ENCODE measurements at regions not wholly inside any gene's neighbourhood (a gene's known extent, or its start where the extent isn't known, plus 50 kb on each side); places are given as distances from the start of the nearest gene placed in this dataset.

- no peak for DNase-seq
These were observed 352.6 kb downstream of the GPR37 start for GRCh38 chr7:124413029-124413428.

- no peak for DNase-seq
These were observed 353.1 kb downstream of the GPR37 start for GRCh38 chr7:124412531-124412930.

GRCh38 chr7:124411796-124412195, 353.8 kb downstream of the GPR37 start:
- no peak for DNase-seq

- DNase-seq: no peak
These were observed 362.0 kb downstream of the GPR37 start for GRCh38 chr7:124403587-124403986.

GRCh38 chr7:124403112-124403511, 362.5 kb downstream of the GPR37 start:
- DNase-seq: no peak

DNA sequence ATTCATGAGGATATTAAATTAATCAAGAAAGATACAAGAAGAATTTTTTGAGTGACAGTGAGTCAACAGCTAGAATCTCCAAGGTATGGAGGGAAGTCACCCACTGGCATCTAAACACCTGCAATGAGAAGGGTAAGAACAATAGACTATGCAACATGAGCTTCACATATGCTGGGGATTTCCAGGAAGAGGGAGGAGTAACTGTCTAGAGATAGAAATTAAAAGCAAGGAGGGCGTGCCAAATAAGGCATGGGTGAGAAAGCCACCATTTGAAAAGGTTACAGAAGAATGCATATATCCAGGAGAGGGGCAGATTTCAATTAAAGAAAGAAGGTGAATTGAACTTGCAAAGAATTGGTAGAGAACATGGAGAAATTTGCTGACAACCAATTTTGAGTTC, 365.7 kb downstream of the GPR37 start:
- no peak for DNase-seq

GRCh38 chr7:124398937-124399552, 366.2 kb upstream of the TMEM229A start:
- no peak for DNase-seq

- no peak for DNase-seq
These were observed 364.3 kb upstream of the TMEM229A start for GRCh38 chr7:124397134-124397533.

DNA sequence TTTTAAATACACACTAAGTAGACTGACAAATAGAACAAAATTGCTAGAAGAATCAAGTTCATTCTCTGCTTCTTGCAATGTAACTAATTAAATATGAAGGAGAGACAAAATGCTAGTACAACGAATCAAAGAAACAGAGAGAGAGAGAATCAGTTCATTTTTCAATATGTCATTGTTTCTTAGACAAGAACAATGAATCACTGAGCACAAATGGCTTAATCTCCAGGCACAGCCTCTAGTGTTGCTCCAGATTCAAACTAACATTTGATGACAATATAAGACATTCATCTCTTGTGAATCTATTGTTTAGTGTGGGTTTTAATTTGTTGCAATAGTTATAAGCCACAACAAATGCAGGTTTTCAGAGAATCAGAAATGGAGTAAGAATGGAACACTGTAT, 357.4 kb upstream of the TMEM229A start:
- no peak for DNase-seq

- no peak for DNase-seq
These were observed 355.9 kb upstream of the TMEM229A start for GRCh38 chr7:124388751-124389150.

DNA sequence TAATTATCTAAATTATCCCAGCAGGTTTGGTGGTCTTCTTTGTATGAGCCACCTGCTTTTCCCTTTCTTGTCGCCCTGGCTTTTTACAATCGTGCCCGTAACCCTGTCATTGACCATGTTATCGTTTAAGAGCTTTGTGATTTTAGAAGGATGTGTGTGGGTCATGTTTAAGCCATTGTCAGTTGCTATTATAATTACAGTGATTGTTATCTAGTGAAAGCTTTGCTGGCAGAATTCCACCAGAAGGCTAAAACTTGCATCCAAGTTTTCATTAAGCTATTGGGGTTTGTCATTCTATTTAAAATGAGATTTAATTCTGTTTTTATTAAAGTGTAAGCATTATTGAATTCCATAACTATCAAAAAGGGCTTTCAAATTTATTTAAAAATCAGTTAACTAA, 354.2 kb upstream of the TMEM229A start:
- DNase-seq: no peak

DNA sequence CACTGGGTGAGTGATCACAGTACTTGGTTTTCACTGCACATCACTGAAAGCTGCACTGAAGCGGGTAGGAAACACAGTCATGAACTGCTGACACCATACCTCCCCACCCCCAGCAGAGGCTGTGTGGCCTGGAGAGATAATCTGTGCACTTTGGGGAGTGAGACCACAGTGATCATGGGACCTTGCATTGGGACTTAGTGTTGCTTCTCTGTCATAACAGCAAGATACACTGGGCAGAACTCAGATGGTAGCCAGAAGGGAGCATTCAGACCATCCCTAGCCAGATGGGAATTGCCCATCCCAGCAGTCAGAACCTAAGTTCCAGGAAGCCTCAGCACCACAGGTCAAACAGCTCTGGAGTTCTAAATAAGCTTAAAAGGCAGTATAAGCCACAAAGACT, 346.4 kb upstream of the TMEM229A start:
- peak in 1 of 5 experiments; percentile 18 for DNase-seq

- DNase-seq: peak in 1 of 5 experiments; percentile 1
These were observed 343.2 kb upstream of the TMEM229A start for GRCh38 chr7:124376111-124376510.

DNA sequence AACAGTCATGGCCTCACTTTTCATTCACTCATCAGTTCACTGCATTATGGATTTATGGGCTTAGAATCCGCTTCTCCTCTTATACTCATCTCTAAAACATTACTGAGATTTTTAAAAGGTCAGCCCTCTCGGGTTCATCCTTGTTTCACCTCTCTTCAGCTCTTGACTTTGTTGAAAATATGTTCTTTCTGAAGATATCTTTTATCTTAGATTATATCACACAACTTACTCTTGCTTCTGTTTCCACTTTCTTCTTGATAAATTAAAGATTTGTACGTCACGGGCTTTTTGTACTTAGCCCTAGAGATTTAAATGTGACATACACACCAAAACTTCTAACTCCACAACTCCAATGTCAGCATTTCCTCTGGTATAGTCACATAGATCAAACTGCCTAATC, 342.5 kb upstream of the TMEM229A start:
- DNase-seq: peak in 1 of 5 experiments; percentile 3

DNA sequence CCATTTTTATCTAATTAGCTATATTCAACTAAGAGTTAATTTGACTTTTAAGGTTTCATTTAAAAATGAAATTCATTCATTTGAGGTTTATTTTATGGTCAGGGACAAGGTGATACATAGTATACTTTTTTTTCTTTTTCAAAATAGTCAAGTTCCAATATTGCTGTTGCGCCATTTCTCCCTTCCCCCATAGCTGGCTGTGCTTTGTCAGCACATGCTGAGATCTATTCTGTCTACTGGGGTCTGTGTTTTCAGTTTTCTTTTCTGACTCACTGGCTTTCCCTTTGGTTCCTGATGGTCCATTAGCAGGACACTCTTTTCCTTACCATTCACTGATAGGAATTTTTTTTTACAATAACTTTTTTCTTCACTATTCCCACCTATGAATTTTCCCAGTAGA, 336.4 kb upstream of the TMEM229A start:
- no peak for DNase-seq

DNA sequence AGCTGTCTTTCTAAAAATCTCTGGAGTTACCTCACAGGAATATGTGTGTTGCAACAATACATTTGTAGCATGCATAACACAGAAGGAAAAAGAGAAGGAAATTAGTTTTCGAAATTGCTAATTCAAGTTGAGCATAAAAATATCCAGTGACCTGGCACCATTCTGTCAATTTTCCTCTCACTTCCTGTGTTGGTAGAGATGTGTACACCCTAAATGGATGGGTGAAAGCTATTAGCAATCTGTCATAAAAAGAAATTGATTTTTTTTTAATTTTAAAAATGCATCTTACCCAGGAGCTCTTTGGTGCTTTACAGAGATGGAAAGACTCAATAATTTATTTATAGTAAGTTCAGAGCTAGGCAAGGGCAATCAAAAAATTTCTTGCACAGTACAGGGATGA, 333.3 kb upstream of the TMEM229A start:
- no peak for DNase-seq

GRCh38 chr7:124364283-124364682, 331.4 kb upstream of the TMEM229A start:
- DNase-seq: no peak

DNA sequence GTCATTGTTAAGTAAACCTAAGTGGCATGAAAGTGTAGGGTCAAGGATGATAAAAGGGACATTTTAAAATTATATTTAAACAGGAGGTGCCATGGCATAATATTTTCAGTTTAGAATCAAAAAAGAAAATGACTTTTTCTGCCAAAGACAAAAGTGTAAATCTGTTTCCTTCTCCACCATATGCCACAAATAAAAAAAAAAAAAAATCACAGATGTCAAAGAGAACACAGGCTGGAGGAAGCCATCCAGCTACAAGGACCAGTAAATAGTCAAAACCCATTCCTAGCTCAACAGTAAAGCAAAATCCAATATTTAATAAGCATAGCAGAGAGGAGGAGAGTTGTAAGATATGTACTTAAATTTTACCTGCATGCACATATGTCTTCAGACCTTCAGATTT, 321.3 kb upstream of the TMEM229A start:
- no peak for DNase-seq

DNA sequence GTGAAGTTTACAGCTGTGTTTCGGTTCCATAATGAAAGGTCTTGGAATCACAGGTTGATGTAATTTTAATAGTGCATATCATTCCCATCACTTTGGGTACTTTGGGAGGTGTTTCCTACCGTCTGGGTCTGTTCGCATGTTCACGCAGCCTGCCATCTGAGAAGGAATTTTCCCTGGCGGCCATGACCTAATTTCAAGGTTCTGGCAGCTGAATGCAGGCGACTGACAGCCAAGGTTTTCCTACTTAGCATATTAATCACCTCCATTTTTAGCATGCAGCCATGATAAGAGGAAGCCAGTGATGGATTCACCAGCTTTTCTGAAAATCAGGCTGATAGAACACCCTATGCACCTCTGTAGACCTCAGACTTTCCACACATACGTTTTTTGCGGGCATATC, 319.1 kb upstream of the TMEM229A start:
- no peak for DNase-seq

GRCh38 chr7:124349443-124349842, 316.6 kb upstream of the TMEM229A start:
- DNase-seq: no peak

GRCh38 chr7:124338861-124339260, 306.0 kb upstream of the TMEM229A start:
- no peak for DNase-seq

DNA sequence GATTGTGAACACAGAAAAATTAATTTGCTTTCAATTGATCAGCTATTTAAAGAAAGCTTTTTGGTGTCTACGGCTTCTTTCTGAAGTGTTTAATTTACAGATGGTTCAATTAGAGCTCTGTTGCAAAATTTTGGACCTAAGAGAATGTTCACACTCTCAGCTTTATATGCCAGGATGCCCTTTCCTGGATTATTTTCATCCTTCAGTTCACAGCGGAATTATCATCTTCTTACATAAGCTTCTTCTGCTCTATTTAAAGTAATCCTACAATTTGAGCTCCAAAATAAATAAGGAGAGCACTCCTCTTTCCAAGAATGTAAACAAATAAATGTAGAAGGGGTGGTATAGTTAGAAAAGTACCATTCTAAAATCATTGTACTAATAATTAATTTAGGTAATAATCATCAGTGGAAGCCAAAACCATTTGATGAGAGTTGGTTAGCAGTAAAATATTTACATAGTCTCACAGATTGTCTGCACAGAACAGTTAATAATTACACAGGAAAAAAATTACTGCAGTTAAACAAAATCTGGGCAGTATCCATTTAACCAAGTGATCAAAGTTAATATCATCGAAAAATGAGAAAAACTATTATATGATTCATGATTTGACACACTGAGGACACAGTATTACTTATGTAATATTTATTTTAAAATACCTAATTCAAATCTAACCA, 298.0 kb upstream of the TMEM229A start:
- DNase-seq: no peak

DNA sequence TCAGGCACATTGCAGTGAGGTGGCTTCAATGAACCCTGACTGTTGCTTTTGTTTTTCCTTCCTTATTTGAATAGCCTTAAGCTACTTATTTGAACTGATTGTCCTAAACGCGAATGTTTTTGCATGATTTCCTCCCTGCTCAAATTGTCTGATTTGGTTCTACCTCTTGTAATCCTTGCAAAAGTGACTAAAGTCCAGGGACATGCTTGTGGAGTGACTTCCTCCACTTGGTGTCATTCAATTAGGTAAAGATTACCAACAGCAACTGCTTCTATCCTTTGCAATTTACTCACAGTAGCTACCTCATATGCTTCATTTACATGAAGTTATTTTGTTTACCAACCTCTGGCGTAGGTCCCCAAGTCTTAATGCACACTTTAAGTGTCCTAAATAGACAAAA, 295.9 kb upstream of the TMEM229A start:
- DNase-seq: no peak

DNA sequence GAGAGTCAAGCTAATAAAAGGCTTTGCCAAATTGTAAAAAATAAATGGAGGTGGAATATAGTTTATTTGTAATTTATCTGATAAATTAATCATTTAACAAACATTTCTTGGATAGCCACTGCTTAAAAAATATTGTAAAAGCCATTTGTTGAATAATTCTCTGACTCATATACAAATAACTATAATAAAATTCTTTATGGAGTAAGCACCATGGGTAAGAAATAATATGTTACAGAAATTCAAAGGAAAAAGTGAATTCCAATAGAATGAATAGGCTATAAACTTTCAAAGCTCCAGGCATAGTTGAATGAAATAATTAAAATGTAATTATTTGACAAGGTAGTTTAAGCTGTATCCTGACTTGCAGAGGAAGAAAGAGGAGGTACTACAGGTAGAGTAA, 291.4 kb upstream of the TMEM229A start:
- no peak for DNase-seq

DNA sequence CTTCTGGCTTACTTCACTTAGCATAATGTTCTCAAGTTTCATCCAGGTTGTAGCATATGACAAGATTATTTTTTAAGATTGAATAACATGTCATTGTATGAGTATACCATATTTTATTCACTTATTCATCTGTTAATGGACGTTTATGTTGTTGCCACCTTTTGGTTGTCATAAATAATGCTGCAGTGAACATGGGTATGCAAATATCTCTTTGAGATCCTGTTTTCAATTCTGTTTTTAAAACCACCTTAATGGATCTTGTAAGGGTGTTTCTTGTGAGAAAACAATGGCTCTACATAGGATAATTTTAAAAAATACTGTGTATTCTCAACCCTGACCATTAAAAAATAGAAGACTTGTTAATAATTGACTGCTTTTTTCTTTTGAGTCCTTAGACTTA, 290.7 kb upstream of the TMEM229A start:
- no peak for DNase-seq
